ENCODE measurements at regions not wholly inside any gene's neighbourhood (a gene's known extent, or its start where the extent isn't known, plus 50 kb on each side); places are given as distances from the start of the nearest gene placed in this dataset.
A peak's percentile ranks its signal among the peaks of the same experiment; 100 is the strongest.

DNA sequence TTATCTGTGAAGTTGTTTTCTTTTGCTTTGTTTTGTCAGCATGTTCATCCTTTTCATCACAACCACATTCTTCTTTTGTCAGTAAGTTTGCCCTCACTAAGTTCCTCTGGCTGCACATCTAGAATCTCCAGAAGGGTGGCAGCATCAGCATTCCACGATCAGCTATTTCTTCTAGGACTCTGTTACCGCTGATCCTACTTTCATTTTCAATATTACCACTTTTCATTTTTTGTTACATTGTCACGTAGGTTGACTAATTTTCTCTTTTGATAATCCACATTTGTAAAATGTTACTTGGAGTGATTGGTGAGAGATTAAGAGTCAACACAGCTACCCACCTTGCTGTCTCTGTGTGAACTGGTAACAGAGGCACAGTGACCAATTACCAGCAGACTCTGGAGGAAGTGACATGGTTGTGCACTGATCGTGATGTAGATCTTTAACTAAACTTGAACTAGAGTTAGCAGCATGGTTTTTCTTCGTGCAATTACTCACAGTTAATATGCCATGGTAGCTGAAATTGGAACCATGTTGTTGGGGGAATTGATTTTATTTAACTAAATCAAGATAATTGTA lies 307.9 kb upstream of the SLC35B3 start:
- BruUV-seq (replicated peaks): no TSS peak
- no peaks in the 10 kb centered on the region for H3K27me3 ChIP-seq (replicated peaks; ENCODE audit: insufficient read depth, low read depth, low read length, poor library complexity)
- H3K4me1 ChIP-seq (ENCODE audit: insufficient read depth, low read length, poor library complexity, severe bottlenecking): peaks cover 8% of the 10 kb centered on the region
- H3K9me3 ChIP-seq (ENCODE audit: low read depth, low read length, poor library complexity, severe bottlenecking): no peaks in the 10 kb centered on the region
- peak overlapping the region; percentile 2 for H3K27ac ChIP-seq (ENCODE audit: low read depth, low read length, poor library complexity, severe bottlenecking)
- H3K36me3 ChIP-seq (ENCODE audit: insufficient read depth, low read length, poor library complexity, severe bottlenecking): no peaks in the 10 kb centered on the region
- peak; percentile 48 for DNase-seq (ENCODE audit: low spot score)
- TF ChIP-seq EZH2 (IDR thresholded peaks at IDR 0.05; ENCODE audit: borderline replicate concordance, low read depth, low read length, poor library complexity, severe bottlenecking): no peak
- TF ChIP-seq, protein P1, sequence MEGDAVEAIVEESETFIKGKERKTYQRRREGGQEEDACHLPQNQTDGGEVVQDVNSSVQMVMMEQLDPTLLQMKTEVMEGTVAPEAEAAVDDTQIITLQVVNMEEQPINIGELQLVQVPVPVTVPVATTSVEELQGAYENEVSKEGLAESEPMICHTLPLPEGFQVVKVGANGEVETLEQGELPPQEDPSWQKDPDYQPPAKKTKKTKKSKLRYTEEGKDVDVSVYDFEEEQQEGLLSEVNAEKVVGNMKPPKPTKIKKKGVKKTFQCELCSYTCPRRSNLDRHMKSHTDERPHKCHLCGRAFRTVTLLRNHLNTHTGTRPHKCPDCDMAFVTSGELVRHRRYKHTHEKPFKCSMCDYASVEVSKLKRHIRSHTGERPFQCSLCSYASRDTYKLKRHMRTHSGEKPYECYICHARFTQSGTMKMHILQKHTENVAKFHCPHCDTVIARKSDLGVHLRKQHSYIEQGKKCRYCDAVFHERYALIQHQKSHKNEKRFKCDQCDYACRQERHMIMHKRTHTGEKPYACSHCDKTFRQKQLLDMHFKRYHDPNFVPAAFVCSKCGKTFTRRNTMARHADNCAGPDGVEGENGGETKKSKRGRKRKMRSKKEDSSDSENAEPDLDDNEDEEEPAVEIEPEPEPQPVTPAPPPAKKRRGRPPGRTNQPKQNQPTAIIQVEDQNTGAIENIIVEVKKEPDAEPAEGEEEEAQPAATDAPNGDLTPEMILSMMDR (conservative IDR thresholded peaks at IDR 0.05; ENCODE audit: low read depth, low read length): peak; percentile 51
- peak overlapping the region; percentile 40 for H3K4me3 ChIP-seq (ENCODE audit: low read depth, low read length, poor library complexity, severe bottlenecking)
- intact Hi-C loops (cut with micrococcal nuclease; ENCODE audit: unreplicated experiment): no loop called here
- ChIA-PET POLR2A (ENCODE audit: low non-redundant PET) (no interaction called here), CTCF (no interaction called here)

DNA sequence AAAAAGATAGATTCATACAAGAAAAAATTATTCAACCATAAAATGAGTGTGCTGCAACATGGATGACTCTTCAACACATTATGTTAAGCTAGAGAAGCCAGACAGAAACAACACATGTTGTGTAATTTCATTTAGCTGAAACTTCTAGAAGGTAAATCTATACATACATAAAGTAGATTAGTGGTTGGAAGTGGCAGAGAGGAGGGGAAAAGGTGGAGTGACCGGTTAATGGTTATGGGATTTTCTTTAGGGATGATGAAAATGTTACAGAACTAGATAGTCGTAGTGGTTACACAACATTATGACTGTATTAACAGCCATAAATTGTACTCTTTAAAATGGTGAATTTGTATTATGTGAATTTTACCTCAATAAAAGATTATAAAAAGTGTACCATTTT lies 304.1 kb upstream of the SLC35B3 start:
- DNase-seq (ENCODE audit: low spot score): no peak
- intact Hi-C loops (cut with micrococcal nuclease; ENCODE audit: unreplicated experiment): no loop called here
- POLR2A ChIA-PET (ENCODE audit: low non-redundant PET): no interaction called here
- no peaks in the 10 kb centered on the region for H3K36me3 ChIP-seq (ENCODE audit: insufficient read depth, low read length, poor library complexity, severe bottlenecking)
- TF ChIP-seq EZH2 (IDR thresholded peaks at IDR 0.05; ENCODE audit: borderline replicate concordance, low read depth, low read length, poor library complexity, severe bottlenecking): no peak
- TF ChIP-seq, protein P1 (conservative IDR thresholded peaks at IDR 0.05; ENCODE audit: low read depth, low read length): no peak
- no TSS peak for BruUV-seq (replicated peaks)
- no peak overlapping the region for H3K27ac ChIP-seq (ENCODE audit: low read depth, low read length, poor library complexity, severe bottlenecking)
- no peaks in the 10 kb centered on the region for H3K27me3 ChIP-seq (replicated peaks; ENCODE audit: insufficient read depth, low read depth, low read length, poor library complexity)
- CTCF ChIA-PET: interaction anchor here (0.6 kb wide), 1 partner anchor 217 kb away, joined by 3 read pairs; no protein-coding TSS in a partner anchor
- H3K4me1 ChIP-seq (ENCODE audit: insufficient read depth, low read length, poor library complexity, severe bottlenecking): peaks cover 29% of the 10 kb centered on the region
- H3K4me3 ChIP-seq (ENCODE audit: low read depth, low read length, poor library complexity, severe bottlenecking): no peak overlapping the region
- no peaks in the 10 kb centered on the region for H3K9me3 ChIP-seq (ENCODE audit: low read depth, low read length, poor library complexity, severe bottlenecking)

DNA sequence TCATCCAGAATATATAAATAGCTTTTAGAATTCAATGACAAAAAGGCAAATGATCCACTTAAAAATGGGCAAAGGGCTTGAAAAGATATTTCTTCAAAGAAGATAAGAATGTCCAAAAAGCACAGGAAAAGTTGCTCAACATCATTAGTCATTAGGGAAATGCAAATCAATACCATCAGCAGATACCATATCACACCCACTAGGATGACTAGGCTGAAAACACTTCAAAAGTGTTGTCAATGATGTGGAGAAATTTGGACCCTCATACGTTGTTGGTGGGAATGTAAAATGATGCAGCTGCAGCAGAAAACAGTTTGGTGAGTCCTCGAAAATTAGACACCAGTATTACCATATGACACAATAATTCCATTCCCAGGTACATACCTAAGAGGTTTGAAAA lies 303.6 kb upstream of the SLC35B3 start:
- Histone ChIP-seq H3K36me3 (ENCODE audit: insufficient read depth, low read length, poor library complexity, severe bottlenecking) (no peaks in the 10 kb centered on the region), H3K27me3 (replicated peaks; ENCODE audit: insufficient read depth, low read depth, low read length, poor library complexity) (no peaks in the 10 kb centered on the region), H3K27ac (ENCODE audit: low read depth, low read length, poor library complexity, severe bottlenecking) (no peak overlapping the region), H3K4me1 (ENCODE audit: insufficient read depth, low read length, poor library complexity, severe bottlenecking) (peaks cover 28% of the 10 kb centered on the region), H3K4me3 (ENCODE audit: low read depth, low read length, poor library complexity, severe bottlenecking) (no peak overlapping the region), H3K9me3 (ENCODE audit: low read depth, low read length, poor library complexity, severe bottlenecking) (no peaks in the 10 kb centered on the region)
- no TSS peak for BruUV-seq (replicated peaks)
- intact Hi-C loops (cut with micrococcal nuclease; ENCODE audit: unreplicated experiment): no loop called here
- CTCF ChIA-PET: no interaction called here
- no peak for DNase-seq (ENCODE audit: low spot score)
- TF ChIP-seq EZH2 (IDR thresholded peaks at IDR 0.05; ENCODE audit: borderline replicate concordance, low read depth, low read length, poor library complexity, severe bottlenecking): no peak
- TF ChIP-seq, protein P1 (conservative IDR thresholded peaks at IDR 0.05; ENCODE audit: low read depth, low read length): no peak
- POLR2A ChIA-PET (ENCODE audit: low non-redundant PET): no interaction called here

Measured in A673 (cell line).